ENCODE measurements at regions not wholly inside any gene's neighbourhood (a gene's known extent, or its start where the extent isn't known, plus 50 kb on each side); places are given as distances from the start of the nearest gene placed in this dataset.

DNA sequence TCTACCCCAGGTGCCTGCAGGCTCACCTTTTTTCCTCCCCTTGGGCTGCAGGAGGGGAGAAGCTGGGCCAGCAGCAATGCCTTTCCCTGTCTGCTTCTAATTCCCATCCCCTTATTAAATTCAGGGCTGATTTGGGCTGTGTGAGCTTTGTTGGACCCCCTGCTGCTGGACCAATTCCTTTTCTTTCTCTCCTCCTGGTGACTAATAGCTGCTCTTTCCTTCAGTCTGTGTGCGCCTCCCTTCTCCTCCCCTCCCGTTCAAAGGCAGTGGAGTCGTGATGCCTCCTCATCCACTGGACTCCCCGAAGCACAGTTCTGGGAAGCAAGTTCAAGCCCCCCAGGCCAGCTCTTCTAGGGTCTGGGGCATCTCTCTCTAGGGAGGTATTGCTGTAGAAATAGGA lies 567.9 kb upstream of the CADM1 start:
- TF ChIP-seq, protein P1, sequence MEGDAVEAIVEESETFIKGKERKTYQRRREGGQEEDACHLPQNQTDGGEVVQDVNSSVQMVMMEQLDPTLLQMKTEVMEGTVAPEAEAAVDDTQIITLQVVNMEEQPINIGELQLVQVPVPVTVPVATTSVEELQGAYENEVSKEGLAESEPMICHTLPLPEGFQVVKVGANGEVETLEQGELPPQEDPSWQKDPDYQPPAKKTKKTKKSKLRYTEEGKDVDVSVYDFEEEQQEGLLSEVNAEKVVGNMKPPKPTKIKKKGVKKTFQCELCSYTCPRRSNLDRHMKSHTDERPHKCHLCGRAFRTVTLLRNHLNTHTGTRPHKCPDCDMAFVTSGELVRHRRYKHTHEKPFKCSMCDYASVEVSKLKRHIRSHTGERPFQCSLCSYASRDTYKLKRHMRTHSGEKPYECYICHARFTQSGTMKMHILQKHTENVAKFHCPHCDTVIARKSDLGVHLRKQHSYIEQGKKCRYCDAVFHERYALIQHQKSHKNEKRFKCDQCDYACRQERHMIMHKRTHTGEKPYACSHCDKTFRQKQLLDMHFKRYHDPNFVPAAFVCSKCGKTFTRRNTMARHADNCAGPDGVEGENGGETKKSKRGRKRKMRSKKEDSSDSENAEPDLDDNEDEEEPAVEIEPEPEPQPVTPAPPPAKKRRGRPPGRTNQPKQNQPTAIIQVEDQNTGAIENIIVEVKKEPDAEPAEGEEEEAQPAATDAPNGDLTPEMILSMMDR (IDR thresholded peaks at IDR 0.05; ENCODE audit: low read depth, low read length, missing input control): no peak
- TF ChIP-seq, protein P2, sequence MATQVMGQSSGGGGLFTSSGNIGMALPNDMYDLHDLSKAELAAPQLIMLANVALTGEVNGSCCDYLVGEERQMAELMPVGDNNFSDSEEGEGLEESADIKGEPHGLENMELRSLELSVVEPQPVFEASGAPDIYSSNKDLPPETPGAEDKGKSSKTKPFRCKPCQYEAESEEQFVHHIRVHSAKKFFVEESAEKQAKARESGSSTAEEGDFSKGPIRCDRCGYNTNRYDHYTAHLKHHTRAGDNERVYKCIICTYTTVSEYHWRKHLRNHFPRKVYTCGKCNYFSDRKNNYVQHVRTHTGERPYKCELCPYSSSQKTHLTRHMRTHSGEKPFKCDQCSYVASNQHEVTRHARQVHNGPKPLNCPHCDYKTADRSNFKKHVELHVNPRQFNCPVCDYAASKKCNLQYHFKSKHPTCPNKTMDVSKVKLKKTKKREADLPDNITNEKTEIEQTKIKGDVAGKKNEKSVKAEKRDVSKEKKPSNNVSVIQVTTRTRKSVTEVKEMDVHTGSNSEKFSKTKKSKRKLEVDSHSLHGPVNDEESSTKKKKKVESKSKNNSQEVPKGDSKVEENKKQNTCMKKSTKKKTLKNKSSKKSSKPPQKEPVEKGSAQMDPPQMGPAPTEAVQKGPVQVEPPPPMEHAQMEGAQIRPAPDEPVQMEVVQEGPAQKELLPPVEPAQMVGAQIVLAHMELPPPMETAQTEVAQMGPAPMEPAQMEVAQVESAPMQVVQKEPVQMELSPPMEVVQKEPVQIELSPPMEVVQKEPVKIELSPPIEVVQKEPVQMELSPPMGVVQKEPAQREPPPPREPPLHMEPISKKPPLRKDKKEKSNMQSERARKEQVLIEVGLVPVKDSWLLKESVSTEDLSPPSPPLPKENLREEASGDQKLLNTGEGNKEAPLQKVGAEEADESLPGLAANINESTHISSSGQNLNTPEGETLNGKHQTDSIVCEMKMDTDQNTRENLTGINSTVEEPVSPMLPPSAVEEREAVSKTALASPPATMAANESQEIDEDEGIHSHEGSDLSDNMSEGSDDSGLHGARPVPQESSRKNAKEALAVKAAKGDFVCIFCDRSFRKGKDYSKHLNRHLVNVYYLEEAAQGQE (IDR thresholded peaks at IDR 0.05): no peak
- no peak for TF ChIP-seq RAD21 (IDR thresholded peaks at IDR 0.05)
- TF ChIP-seq NR2F2 (IDR thresholded peaks at IDR 0.05): no peak
- no peak for TF ChIP-seq TAF1 (conservative IDR thresholded peaks at IDR 0.05)
- no peak for TF ChIP-seq YY1 (IDR thresholded peaks at IDR 0.05)
